GM21723 (cell line): ENCODE measurements at regions not wholly inside any gene's neighbourhood (a gene's known extent, or its start where the extent isn't known, plus 50 kb on each side); places are given as distances from the start of the nearest gene placed in this dataset.
A peak's percentile ranks its signal among the peaks of the same experiment; 100 is the strongest.

Experiments
- ATAC-seq: cut with Tn5 transposase; IDR thresholded peaks from one replicate; pipeline ENCODE4 v1.9.1; 2021; ENCODE audit warnings: mild to moderate bottlenecking, moderate library complexity; ENCODE audit not compliant: unreplicated experiment

GRCh38 chr12:24724814-24725213 lies 224.1 kb downstream of the BCAT1 start:
- no peak for ATAC-seq

DNA sequence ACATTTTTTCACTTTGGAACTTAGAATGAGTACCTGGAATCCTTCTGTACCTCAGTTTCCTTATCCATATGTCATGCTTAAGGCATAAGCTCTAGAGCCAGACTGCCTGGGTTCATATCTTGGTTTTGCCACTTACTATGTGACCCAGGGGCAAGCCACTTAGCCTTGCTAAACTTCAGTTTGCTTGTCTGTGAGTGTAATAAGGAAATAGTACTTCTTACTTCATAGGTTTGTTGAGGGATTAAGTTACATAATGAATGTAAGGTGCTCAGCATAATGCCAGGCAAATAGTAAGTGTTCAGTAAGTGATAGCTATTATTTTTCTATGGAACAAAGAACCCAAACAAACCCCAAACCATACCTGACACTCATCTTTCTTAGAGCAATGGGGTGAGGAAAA lies 225.1 kb downstream of the BCAT1 start:
- ATAC-seq: no peak

DNA sequence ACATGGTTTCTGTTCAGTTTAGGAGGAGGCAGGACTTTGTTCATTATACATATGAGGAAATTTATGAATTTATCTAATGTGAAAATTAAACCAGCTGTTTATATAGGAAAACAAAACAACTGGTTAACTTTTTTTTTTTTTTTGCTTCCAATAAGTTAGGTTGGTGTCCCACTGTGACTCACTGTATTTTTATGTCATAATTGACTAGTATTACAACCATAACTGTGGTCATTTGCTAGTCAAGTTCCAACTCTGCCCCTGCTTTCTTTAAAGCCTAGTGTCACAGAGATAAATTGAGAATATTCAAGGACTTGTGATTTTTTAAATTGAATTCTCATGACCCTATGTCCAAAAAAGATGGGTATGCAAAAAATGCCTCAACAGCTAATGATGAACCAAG lies 227.7 kb downstream of the BCAT1 start:
- ATAC-seq: no peak

DNA sequence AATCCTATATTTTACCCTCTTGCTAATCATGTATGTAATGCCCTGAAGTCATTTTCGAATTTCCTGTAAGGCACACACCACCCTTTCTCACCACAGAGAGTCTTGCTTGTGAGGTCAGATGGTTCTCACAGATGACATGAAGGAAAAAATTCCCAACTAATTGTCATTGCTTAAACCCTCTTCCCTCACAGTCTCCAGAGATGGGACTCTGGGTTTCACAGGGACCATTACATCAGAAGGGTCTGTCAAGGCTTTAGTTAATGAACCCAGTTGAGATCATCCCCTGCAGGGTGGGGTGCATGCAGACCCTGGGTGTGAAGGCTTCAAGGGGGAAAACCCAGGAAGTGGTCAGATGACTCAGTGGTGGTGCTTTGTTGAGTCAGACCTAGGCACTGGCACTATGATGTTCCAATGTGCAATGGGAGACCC lies 229.6 kb downstream of the BCAT1 start:
- ATAC-seq: peak; percentile 90

DNA sequence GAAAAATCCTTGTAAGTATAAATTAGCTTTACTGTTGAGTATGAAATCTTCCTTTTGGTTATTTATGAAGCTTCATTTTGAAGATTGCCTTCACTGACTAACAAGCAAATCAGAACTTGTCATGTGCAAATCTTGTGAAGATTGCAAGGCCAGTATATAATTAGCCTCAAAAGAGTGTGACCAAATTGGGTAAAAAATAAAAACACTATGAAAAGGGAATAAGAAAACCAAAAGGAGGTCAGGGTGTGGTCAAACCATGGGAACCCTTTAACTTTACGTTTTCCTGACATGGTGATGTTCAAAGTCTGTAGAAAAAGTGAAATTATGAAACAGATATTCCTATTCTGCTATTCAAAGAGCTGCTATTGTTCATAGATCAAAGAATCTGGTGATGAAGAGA lies 230.3 kb downstream of the BCAT1 start:
- ATAC-seq: no peak

GRCh38 chr12:24714237-24714636 lies 234.7 kb downstream of the BCAT1 start:
- ATAC-seq: no peak

DNA sequence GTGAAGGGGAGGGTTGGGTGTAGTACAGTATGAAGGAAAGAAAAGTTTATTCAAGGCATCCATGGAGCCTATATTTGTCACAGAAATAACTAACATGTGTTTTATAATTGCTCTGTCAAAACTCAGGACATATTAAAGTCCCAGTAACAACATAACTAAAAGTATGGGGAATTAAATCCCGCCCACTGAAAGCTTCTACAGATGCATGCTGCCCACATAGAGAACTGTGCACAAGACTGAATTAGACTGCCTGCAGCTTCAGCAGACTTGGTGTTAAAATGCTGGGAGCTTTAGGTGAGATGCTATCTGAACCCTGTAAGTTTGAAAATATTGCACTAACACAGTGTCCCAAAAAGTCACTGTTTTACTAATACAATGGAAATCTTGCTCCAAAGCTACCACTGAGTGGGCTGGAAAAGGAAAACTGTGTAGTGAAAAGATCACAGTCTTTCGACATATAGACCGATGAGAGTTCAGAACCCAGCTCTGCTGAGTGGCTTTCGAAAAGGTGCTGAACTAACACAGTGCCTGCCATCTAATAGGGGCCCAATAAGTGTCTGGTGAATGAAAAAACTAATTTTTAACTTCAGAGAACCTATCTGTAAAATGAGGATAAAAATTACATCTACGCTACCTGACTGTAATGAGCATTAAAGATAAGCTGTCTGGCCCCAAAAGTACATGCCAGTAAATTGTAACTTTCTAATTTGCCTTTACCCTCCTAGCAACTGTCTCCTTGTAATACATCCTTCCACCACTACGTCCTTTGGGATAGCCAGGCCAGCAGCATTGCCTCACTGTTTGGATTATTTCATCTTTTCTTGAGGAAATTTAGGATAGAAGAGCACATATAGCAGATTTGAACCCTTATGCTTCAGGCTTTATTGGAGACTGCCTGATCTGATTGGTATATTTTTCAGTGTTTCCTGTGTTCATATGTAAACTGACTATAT lies 237.6 kb downstream of the BCAT1 start:
- ATAC-seq: no peak

DNA sequence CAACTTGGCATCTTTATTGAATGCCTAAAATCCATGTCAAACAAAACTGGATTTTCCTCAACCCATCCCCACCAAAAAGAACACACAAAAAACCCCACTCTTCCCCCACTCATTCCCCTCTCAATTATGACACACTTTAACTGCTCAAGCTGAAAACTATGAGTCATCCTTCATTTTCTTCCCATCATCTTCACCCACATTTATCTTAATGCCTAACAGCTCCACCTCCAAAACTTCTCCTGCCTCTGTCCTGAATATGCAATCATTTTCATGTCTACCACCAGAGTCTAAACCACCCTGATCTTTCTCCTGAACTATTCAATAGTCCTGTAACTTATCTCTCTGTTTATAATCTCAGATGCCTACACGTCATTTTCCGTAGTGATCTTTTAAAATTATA lies 239.7 kb downstream of the BCAT1 start:
- ATAC-seq: no peak

DNA sequence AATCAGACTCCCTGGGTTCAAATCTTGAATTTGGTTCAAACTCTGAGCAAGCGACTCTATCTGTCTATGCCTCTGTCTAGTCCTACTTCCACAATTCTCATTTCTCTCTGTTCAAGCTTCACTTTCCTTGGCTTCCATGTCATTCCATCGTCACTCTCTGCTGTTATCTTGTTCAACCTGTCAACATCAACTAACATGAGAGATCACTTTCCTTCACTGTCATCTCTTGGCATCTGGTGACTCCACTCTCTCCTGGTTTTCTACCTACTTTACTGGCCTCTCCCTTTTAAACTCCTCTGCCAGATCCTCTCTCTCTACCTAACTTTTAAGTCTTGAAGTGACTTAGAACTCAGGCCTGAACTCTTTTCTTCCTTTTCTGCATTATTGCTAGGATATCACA lies 240.2 kb downstream of the BCAT1 start:
- no peak for ATAC-seq

GRCh38 chr12:24708043-24708442 lies 240.9 kb downstream of the BCAT1 start:
- ATAC-seq: no peak

DNA sequence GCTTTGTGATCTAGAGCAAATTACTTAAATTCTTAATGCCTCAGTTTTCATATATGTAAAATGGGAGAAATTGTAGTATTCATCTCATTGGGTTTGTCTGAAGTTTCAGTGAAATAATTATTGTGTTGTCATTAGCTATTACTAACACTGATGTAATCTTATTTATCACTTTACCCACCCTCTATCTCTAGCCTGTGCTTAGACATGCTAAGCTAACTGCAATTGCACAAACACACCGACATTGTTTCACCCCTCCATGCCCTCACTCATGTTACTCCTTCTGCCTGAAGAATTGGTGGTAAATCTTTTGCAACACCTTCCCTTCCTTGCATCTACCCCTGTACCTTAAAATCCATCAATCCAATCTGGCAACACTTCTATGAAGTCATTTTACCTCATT lies 241.6 kb downstream of the BCAT1 start:
- ATAC-seq: no peak

DNA sequence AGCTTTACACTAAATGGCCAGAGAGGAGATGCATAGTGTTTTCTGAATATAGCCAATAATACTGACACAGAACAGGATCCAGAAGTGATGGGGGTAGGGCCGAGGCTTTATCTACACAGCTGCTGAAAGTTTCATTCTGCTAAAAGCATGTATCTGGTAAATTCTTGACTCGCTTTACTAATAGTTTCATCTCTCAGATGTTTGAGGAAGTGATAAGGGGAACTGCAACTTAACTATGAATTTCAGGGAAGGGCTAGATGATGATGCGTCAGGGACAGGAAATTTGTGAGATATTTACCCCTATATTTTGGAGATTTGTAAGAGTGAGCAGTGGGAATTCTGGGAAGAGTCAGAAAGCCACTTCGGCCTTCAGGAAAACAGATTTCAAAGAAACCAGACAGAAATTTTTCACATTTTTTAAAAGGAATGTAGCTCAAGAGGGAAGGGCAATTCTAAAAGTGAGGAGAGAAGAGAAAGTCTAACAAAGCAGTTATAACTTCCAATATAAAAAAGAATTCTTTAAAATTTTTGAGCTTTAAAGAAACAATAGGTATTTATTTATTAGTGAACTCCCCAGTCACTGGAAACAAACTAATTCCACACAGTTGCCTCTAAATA lies 243.1 kb downstream of the BCAT1 start:
- peak; percentile 100 for ATAC-seq

DNA sequence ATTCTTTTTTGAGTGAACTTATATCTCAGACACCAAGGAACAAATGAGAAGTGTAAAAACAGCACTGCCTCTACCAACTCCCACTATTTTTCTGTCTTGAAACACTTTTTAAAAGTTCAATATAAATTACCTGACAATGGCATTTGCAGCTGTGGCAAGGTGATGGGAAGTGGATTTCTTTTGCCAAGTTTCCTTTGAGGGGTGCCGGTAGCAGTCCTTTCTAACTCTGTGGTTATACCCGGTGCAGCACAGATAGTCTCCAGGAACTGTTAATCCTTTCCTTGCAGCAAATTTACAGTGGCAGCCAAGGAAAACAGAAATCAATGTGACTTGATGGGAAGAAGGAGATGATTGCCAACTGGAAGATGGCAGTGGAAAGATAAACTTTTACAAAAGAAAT lies 243.7 kb downstream of the BCAT1 start:
- ATAC-seq: peak; percentile 7

- ATAC-seq: no peak
Observed at GRCh38 chr12:24701343-24701742, 247.6 kb downstream of the BCAT1 start.

DNA sequence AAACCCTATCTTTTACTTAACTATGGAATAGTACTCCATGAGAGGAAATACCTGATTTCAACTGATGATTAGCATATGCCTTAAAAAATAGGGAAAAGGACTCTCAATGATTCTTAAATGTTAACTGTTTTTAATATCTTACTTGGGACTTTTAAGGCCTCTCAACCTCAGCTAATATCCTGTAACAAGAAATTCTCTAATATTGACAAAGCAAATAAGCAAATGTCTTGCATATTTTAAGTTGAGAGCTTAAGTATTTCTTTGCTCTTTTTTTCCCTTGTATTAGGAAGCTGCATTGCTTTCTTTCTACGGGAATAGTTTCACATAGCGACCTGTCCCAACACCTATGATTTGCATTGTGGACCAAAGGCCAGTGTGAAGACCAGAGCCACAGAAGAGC lies 249.9 kb downstream of the BCAT1 start:
- ATAC-seq: no peak

GRCh38 chr12:24697769-24698168 lies 251.1 kb downstream of the BCAT1 start:
- no peak for ATAC-seq

GRCh38 chr12:24697295-24697694 lies 251.6 kb downstream of the BCAT1 start:
- no peak for ATAC-seq

- no peak for ATAC-seq
Observed at GRCh38 chr12:24696800-24697199, 252.1 kb downstream of the BCAT1 start.

GRCh38 chr12:24695657-24696329 lies 253.1 kb downstream of the BCAT1 start:
- ATAC-seq: no peak

GRCh38 chr12:24695103-24695502 lies 253.8 kb downstream of the BCAT1 start:
- no peak for ATAC-seq

DNA sequence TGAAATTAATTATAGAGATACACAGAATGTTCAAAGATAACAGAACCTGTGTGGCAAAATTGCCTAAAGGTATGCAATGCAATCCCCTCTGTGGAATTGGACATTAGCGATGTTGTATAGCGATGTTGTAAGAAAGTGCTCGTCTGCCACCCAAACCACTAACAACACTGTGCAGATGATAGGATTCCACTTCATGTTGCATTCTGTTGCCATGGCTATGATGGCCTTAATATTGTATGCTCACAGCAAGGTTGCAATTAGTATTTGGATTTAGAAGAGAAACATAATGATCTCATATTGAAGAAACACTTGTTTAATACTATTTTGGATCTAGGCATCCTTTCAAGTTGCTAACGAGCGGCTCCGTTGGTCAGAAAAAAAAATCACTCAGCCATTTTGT lies 260.3 kb downstream of the BCAT1 start:
- no peak for ATAC-seq

DNA sequence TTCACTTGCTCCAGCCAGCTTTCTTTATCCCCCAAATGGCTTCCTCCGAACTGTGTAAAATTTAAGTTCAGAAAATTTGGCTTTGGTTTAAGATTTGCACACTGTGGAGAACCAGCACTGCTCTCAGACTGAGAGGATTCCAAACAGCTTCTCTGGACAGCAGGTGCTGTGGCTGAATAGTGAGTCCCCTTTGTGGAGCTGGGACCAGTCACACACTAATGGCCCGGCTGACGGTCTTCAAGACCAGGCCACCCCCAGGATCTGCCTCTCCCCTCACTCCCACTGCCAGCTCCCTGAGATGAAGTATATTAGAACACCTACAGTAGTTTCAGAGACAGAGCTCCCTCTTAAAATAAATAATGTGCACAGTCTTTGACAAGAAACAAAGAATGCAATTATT lies 267.3 kb downstream of the BCAT1 start:
- no peak for ATAC-seq
